HG03066 (cell line): ENCODE measurements at regions not wholly inside any gene's neighbourhood (a gene's known extent, or its start where the extent isn't known, plus 50 kb on each side); places are given as distances from the start of the nearest gene placed in this dataset.

Experiments
- ATAC-seq: cut with Tn5 transposase; IDR thresholded peaks from one replicate; pipeline ENCODE4 v1.9.1; 2021; ENCODE audit warnings: low read depth; ENCODE audit not compliant: unreplicated experiment

DNA sequence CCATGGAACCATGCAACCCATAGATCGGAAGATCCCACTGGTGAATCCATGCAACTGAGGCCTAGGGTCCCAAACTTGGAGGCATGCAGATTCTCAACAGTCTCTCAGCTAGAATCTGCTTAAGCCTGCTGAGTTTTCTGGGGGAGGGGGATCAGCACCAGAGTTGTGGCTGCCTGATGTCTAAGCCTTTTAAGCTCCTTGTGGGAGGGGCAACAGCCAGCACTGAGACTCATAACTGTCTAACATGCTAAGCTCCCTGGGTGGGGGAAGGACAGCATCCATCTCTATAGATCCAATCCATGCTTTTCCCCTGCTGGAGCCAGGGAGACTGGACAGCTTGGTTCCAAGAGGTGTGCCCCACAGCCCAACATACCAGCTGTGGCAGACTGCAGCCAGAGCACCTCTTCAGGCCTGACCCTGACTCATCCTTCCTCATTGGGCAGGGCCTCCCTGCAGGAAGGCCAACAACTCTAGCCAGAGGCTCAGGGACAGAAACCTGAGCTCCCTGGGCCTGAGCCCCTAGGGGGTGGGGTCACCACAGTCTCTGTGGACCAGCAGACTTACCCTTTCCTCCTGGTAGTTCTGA, 300.1 kb upstream of the SLC7A11 start:
- ATAC-seq, result no peak

DNA sequence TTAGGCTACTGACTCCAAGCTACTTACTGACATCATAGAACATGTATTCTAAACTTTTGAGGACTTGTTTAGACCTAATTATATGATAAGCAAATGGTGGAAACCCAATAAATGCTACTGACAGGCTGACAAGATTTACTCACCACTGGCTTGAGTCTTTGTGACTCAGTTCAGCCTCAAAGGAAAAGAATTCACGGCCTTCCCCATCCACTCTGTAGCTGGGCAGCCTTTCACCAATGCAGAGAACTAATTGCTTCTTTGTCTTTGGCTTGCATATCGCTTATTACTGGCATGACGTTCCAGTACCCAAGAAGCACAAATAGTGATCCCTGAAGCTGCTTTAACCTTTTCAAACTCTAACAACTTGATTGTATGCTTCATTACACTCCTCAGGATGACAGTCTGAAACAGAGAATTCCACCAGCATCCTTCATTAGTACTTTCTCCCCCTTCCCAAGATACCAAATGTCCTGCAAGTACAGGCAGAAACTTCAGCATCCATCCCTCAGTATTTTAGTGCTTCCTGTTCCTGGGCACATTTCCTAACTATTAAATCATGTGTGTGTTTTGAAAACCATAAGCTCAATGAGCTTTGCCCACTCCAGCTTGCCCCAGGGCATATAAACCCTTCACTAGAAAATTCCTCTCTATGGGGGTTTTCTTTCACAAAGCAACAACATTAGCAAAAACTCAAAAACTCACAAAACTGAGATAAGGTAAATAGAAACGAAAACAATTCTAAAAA, 298.1 kb upstream of the SLC7A11 start:
- no peak for ATAC-seq

DNA sequence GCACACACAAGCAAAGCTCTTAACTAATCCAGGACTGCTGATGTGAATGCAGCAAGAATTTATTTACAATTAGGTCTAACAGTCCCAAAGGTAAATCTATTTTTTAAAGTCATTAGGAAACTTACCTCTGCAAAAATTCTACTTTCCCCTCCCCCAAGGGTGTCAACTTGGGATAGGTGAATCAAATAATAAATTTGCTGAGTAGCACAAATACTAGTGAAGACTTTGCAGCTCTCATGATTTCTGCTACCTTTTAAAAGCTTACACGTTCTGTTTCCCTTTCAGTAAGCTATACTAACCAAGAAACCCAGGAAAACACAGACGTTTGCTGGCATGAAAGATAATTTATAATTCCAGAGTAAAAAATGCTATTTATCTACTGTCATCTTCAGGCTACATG, 296.6 kb upstream of the SLC7A11 start:
- no peak for ATAC-seq

DNA sequence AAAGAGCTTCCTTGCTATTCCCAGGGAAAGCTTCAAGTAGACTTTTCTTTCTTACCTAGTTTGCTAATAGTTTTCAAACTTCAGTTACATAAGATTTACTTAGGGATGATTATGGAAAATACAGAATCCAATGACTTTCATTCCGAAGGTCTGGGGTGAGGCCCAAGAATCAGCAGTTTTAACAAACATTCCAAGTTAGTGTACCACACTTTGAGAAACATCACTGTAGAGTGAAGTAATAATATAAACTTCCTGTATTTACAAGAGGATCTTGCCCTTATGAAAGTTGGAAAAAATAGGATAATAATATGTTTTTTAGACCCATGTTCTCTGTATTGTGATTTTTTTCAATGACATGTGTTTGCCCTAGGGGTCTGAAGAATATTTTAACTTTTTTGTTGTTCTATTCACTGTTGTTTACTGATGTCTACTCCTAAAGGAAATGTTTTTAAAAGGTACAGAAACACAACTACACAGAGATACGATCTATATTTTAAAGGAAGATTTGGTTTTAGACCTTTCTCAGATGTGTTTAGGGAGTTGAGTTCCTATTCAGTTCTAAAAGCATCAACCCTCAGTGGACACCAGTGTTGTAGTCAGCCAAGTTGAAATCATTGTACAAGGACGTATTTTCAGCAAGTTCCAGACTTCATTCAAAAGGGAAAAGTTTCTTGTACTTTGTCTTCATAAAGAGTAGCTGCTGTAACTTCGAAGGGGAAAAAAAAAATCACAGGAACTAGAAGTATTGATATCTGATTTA, 295.8 kb upstream of the SLC7A11 start:
- ATAC-seq, result no peak

DNA sequence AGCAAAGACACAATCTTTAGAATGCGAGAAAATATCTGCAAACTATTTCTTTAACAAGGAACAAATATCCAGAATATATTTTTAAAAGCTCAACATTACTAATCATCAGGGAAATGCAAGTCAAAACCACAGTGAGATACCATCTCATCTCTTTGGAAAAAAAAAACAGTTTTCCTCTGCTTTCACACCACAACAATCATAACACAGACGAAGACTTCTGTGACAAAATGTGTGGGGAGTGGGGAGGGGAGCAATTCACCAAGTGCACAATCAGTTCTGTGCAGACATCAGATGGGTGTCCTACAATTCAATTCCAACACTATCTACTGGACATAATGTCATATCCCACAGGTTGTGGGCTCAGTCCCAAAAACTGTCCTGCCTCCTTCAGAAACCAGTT, 293.2 kb upstream of the SLC7A11 start:
- no peak for ATAC-seq

DNA sequence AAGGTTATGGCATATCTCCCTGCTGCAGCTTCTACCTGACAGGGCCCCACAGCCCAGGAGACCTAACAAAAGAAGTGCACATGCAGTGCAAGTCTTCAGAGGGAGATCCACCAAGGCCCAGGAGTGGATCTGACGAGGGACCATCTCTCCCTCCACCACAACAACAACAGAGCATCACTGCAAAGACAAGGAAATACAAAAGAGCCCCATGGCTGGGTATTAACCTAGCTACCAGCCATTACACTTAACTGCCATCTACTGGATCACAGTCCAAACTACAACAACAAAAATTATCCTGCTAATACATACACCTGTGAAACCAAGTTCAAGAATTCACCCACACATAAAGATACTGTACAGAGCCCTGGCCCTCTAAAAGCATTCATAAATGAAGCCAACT, 280.2 kb upstream of the SLC7A11 start:
- no peak for ATAC-seq

DNA sequence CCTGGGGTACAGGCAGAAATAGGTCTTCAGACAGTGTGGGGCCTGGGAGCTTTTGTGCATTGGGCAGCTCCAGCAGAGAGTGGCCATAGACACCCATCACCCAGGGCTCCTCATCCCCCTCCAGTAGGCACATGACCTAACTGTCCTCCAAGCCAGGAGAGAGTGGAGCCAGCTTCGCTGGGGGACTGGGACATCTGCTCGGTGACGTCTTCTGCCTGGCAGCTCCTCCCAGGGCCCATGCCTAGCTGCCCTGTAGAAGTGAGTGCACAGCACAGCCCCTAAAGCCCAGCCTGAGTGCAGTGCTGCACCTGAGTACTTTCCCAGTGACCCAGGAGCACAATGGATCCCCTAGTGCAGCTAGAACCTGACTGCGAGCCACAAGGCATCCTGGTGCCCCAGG, 279.7 kb upstream of the SLC7A11 start:
- no peak for ATAC-seq

DNA sequence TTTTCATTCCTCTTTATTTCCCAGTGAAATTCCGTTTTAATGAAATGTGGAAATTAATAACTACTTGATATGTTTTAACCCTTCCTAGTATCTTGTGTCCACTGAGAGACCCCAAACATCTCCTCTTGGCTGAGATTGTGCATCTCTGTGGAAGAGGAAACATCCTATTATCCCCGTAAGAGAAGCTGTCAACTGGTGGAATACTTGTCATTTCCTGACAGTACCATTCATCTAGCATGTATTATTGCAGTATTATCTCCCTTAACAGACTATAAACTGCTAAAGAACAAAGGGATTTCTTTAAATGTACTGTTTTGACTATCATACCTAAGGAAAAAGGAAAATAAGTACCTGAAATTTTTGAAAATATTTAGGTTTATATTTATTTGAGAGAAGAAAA, 277.3 kb upstream of the SLC7A11 start:
- no peak for ATAC-seq

DNA sequence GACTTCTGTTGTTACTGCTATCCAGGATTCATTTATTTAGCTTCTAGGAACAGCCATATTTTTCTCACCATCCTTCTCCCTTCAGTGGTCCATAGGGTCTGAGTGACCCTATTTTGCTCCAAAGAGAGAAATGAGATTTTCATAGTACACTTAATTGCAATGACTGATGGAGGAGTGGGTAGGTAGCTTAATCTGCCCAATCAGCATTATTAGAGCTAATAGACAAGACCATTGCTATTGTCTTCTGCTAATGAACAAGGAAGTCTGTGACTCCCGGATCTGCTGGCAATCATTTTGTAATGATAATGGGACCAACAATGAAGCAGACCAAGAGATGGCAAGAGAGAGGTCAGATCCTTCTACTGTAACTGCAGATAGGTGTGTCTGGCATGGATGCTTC, 271.4 kb upstream of the SLC7A11 start:
- no peak for ATAC-seq

DNA sequence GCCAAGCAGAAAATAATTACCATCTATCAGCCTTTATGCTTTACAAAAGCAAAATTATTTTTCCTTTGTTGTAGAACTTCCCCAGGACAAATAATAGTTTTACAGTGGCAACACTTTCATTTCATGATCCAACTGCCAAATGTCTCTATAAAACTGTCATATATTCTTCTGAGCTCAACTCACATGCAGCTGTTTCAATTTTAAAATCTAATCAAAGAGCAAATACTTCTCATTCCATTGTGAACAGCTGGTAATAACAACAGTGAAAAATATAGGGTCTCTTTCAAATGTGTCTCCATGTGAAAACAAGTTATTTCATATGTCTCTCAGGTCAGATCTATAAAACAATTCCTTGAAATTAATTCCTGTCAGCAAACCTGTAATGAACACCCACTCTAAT, 270.6 kb upstream of the SLC7A11 start:
- ATAC-seq, result no peak

DNA sequence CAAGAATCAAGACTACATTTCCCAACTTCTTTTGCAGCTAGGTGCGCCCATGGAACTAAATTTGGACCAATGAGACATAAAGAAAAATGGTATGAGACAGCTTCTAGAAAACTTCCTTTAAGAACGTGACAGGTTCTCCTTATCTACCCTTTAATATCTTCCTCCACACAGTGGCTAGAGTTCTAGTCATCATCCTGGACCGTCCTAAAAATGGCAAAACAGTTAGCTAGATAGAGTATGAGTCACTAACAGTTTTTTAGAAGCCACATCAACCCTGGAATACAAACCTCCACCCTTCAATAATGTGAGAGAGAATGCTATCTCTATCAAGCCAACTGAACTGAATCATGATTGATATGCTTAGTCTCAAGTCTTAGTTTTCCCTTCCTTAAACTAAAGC, 267.9 kb upstream of the SLC7A11 start:
- no peak for ATAC-seq

DNA sequence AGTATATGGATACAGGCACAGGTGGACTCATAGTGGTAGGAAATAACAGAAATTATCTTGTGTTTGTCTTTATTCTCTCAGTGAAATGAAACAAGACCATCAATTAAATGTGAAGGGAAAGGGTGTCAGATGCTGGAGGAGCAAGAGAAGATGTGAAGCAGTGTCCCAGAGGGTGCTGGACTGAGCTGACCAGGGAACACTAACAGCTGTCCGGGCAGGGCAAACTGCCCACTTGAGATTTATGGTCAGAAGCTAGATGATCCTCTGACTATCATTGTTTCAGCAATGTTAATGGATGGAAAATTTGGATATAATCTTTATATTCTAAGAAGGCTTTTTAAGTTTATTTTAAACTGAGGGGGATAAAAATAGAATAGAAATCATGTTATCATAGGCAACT, 267.2 kb upstream of the SLC7A11 start:
- ATAC-seq, result no peak

DNA sequence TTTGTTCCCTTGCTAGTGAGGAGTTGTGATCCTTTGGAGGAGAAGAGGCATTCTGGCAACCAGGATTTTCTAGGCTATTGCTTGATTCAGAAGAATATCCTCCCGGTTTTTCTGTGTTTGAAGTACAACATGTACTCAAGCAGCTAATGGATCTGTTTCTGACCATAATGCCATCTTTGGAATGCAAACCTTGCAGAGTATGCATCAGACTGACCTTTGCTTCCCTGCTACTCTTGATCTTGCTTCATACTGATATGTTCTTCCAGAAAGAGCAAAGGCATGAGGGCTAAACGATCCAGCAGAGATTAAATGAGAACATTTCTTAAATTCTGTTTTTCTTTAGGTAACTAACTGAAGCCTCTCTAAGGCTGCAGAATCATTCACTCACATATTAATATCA, 265.4 kb upstream of the SLC7A11 start:
- no peak for ATAC-seq

DNA sequence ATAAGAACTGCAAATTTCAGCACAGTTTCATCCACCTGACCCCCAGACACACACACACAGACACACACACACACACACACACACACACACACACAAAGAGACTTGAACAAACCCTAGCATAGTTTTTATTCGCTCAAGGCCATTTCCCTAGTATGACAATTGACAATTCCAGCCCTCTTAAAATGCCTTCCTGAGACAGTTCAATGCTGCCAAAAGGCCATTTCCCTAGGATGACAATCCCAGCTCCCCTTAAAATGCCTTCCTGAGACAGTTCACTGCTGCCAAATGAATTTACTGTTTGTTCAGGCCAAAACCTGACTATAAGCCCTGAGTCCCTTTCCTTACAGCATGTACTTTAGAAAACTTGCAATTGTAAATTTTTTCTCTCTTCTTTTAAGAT, 259.5 kb upstream of the SLC7A11 start:
- no peak for ATAC-seq

DNA sequence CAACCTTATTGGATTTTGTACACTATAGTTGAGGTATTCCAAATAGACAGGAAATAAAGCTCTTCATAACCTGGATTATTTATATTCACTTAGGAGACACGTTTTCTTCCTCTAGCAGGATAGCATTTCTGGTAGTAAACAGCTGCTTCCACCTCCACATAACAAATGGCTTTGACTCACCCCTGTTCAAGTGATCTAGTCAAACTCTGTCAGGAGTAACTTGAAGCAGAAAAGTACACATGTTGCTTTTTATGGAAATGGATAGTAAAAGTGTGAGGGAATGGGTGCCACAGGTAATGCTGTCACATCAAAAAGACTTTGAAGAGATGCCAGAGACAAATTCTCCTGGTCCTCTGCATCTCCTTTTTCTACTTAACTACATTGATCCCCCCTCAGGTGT, 258.7 kb upstream of the SLC7A11 start:
- no peak for ATAC-seq

DNA sequence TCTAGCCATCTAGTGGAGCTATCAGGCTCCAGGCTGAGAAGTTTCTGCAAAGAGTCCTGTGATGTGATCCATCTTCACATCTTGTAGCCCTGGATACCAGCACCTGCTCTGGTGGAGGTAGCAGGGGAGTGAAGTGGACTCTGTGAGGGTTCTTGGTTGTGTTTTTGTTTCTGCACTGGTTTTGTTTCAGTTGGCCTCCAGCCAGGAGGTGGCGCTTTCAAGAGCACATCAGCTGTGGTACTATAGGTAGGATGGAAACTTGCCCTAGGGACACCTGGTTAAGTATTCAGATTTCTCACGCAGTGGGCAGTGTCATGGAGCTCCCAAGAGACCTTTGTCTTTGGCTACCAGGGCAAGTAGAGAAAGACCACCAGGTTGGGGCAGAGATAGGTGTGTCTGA, 257.5 kb upstream of the SLC7A11 start:
- ATAC-seq, result no peak

DNA sequence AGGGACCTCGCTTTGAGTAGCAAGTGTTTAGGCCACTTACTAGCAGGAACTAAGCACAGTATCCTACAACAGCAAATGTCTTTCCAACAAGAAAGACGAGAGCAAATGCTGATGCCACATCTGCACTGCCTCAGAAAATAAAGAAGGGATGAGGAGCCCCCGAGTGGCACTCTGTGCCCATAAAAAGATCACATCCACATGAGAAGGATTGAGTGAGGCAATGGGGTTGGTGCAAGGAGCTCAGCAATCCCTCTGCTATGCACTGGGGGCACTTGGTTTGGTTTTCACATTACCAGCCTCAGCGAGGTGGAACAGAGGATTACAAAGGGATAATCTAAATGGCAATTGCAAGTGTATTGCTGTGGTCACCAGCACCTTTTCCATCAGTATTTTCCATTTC, 252.8 kb upstream of the SLC7A11 start:
- peak; percentile 71 for ATAC-seq

DNA sequence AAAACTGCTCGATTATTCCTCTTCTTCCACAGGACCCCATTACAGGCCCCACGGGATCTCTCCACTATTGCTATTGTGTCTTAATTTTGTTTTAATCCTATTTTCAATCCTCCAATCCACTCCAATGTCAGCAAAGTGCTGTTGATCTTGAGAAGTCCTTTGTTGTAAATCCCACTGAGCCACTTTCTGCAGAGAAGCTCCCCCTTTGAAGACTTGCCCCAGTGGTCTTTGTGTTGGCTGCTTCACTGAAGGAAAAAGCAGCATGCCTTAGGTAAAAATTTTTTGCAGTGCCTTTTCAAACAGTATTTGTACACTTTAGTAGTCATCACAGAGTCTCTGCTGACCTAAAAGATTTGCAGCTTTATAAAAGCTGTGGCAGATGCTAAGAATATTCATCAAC, 252.0 kb upstream of the SLC7A11 start:
- ATAC-seq, result no peak

DNA sequence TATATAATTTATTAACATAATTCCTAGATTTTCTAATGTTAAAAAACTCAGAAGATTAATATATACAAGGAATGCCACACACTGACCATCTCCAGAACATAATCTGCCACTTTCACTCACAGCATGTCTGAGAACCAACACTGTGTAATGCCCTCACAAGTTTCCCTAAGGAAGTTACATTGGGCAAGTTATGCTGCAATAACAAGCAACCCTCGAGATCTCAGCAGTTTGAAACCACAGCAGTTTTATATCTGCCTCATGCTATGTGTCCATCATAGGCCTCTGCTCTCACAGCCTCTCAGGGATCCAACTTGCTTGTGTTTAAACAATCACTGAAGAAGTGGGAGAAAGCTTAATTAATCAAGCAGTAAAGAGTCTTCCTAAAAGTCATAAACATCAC, 250.0 kb upstream of the SLC7A11 start:
- ATAC-seq, result no peak

DNA sequence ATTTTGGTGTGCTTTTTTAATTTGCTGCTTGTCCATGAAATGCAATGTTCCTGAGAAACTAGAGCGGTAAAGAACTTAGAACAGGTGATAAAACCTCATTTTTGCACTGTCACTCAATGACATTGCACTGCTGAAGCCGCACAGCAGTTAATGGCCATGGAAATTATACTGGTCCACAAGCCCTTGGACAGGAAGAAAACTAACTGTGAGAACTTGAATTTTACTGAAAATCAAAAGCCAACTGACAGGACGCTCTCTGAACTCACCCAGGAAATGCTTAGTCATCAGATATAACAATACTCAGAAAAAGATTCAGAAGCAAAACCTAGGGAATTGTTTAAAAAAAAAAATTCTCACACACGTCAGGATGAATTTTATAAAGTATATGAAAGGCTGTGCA, 246.4 kb upstream of the SLC7A11 start:
- no peak for ATAC-seq

DNA sequence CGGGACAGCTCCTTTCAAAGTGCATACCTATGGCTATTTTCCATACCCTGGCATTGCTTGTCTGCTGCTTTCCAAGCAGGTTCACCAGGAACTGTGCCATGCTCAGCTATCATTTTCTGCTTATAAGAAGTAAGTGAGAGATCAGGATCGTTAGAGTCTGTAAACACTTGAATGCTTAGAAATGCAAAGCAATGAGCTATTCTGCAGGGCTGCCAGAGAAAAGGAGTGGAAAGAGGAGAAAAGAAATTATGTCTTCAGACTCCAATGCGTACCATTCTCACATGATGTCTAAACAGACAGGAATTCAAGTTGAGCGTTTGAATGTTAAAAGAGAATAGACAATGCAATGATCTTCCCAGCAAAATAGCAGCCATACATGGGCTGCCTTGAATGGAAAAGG, 245.5 kb upstream of the SLC7A11 start:
- ATAC-seq, result no peak

DNA sequence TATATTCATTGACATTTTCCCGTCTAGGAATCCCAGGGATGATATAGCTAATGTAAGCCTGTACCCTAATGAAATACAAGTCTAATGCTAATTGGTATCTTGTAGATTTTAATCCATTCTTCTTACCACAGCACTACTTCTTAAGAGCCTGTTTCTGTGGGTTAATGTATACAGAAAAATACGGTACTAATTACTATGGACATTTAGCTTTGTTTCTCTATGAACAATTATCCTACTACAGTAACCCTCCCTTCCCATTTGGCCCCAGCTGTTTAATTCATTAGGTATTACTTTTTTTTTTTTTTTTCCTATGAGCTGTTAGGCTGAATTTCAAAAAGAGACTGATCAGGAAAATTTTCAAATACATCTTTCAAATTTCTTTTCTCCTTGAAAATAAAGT, 245.1 kb upstream of the SLC7A11 start:
- ATAC-seq, result no peak
